ENCODE measurements at regions not wholly inside any gene's neighbourhood (a gene's known extent, or its start where the extent isn't known, plus 50 kb on each side); places are given as distances from the start of the nearest gene placed in this dataset.

GRCh38 chr12:68416826-68417225 lies 84.7 kb upstream of the MDM1 start:
- H3K36me3 ChIP-seq (ENCODE audit: control insufficient read depth in 1 of 2, insufficient read depth in 2 of 2, low read length in 1 of 2), result no peaks in the 10 kb centered on the region
- H3K9me3 ChIP-seq (ENCODE audit: control insufficient read depth, low read length), result no peaks in the 10 kb centered on the region
- DNase-seq (no peak), ATAC-seq (ENCODE audit: low FRiP score) (no peak)
- 97 to 98% methylated on average over 5 of the region's 5 CpGs for WGBS, 2 donors
- no peaks in the 10 kb centered on the region for H3K4me1 ChIP-seq (ENCODE audit: control insufficient read depth in 1 of 2, insufficient read depth in 2 of 2, low read length in 2 of 2)
- H3K4me3 ChIP-seq (ENCODE audit: low read length in 2 of 2), result no peak overlapping the region
- H3K27me3 ChIP-seq (ENCODE audit: control insufficient read depth in 1 of 2, insufficient read depth in 2 of 2, low read length in 1 of 2), result no peaks in the 10 kb centered on the region
- intact Hi-C loops (cut with DNase I), result no loop called here
- no peak overlapping the region for H3K27ac ChIP-seq (ENCODE audit: low read depth in 1 of 2, low read length in 2 of 2)

GRCh38 chr12:68418137-68418460 lies 85.9 kb upstream of the MDM1 start:
- no peaks in the 10 kb centered on the region for H3K9me3 ChIP-seq (ENCODE audit: control insufficient read depth, low read length)
- no peak overlapping the region for H3K4me3 ChIP-seq (ENCODE audit: low read length in 2 of 2)
- no peak for DNase-seq
- no peak overlapping the region for H3K27ac ChIP-seq (ENCODE audit: low read depth in 1 of 2, low read length in 2 of 2)
- intact Hi-C loops (cut with DNase I), result no loop called here
- H3K4me1 ChIP-seq (ENCODE audit: control insufficient read depth in 1 of 2, insufficient read depth in 2 of 2, low read length in 2 of 2), result no peaks in the 10 kb centered on the region
- no peaks in the 10 kb centered on the region for H3K36me3 ChIP-seq (ENCODE audit: control insufficient read depth in 1 of 2, insufficient read depth in 2 of 2, low read length in 1 of 2)
- no peak for ATAC-seq (ENCODE audit: low FRiP score)
- no peaks in the 10 kb centered on the region for H3K27me3 ChIP-seq (ENCODE audit: control insufficient read depth in 1 of 2, insufficient read depth in 2 of 2, low read length in 1 of 2)

DNA sequence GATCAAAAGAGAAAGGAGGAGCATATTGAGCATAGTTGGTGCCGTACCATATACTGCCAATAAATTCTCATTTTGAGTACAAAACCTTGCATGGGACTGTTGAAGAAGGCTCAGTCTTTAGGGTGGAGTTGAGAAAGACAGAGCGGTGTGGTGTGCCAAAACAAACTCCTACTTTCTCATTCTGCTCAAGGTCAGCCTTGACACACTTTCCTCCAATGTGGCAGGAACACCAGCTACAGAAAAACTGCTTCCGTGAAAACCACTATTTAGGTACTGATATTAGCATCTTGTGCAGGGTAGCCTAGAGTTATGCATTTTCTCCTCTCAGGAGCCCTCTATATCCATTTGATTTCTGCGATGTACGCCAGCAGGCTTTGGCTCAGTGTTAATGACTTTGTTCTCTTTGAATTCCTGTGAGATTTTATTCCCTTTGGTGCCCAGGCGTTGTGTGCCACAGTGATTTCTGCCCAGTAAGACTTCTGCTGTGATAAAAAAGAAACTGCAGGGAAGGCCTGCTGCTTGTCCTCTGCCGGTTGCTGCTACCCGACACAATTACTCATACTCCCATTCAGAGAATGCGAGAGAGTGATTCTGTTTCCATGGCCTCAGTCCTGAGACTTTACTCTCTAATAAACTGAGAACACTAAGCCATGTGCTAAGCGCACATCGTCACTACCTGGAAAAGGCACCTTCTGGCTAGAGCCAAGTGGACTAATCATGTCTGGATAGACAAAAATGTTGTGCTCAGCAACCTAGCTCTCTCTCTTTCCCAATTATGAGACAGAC lies 88.3 kb upstream of the MDM1 start:
- ATAC-seq (ENCODE audit: low FRiP score) (peak; percentile 74), DNase-seq (no peak)
- H3K27me3 ChIP-seq (ENCODE audit: control insufficient read depth in 1 of 2, insufficient read depth in 2 of 2, low read length in 1 of 2), result no peaks in the 10 kb centered on the region
- intact Hi-C loops (cut with DNase I), result no loop called here
- H3K36me3 ChIP-seq (ENCODE audit: control insufficient read depth in 1 of 2, insufficient read depth in 2 of 2, low read length in 1 of 2), result no peaks in the 10 kb centered on the region
- H3K4me1 ChIP-seq (ENCODE audit: control insufficient read depth in 1 of 2, insufficient read depth in 2 of 2, low read length in 2 of 2), result no peaks in the 10 kb centered on the region
- no peak overlapping the region for H3K27ac ChIP-seq (ENCODE audit: low read depth in 1 of 2, low read length in 2 of 2)
- H3K4me3 ChIP-seq (ENCODE audit: low read length in 2 of 2), result no peak overlapping the region
- 22 to 27% methylated on average over 11 of the region's 11 CpGs for WGBS, 2 donors
- no peaks in the 10 kb centered on the region for H3K9me3 ChIP-seq (ENCODE audit: control insufficient read depth, low read length)

DNA sequence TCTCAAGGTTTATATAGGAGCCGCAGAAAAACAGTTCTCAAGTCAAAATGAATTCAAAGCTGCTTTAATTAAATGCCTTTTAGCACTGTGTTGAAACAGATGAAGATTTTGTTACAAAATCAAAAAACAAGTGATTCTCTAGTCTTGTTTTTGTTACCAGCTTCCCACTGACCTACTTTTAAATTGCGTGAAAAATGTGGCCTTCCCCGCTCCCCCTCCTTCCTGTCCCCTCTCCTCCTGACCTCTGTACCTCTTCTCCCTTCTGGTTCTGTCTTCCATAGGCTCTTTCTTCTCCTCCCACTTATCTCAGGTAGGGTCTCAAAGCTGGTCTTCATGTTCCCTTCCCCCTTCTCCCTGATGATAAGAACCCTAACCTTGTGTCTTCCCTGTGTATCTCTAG lies 90.0 kb upstream of the MDM1 start:
- intact Hi-C loops (cut with DNase I), result no loop called here
- no peaks in the 10 kb centered on the region for H3K9me3 ChIP-seq (ENCODE audit: control insufficient read depth, low read length)
- WGBS, 2 donors, result 92 to 100% methylated on average over 3 of the region's 3 CpGs
- no peaks in the 10 kb centered on the region for H3K27me3 ChIP-seq (ENCODE audit: control insufficient read depth in 1 of 2, insufficient read depth in 2 of 2, low read length in 1 of 2)
- no peak overlapping the region for H3K27ac ChIP-seq (ENCODE audit: low read depth in 1 of 2, low read length in 2 of 2)
- no peaks in the 10 kb centered on the region for H3K36me3 ChIP-seq (ENCODE audit: control insufficient read depth in 1 of 2, insufficient read depth in 2 of 2, low read length in 1 of 2)
- DNase-seq, result no peak
- no peak for ATAC-seq (ENCODE audit: low FRiP score)
- H3K4me3 ChIP-seq (ENCODE audit: low read length in 2 of 2), result no peak overlapping the region
- H3K4me1 ChIP-seq (ENCODE audit: control insufficient read depth in 1 of 2, insufficient read depth in 2 of 2, low read length in 2 of 2), result no peaks in the 10 kb centered on the region

GRCh38 chr12:68422956-68423574 lies 90.9 kb upstream of the MDM1 start:
- Histone ChIP-seq H3K4me3 (ENCODE audit: low read length in 2 of 2) (no peak overlapping the region), H3K4me1 (ENCODE audit: control insufficient read depth in 1 of 2, insufficient read depth in 2 of 2, low read length in 2 of 2) (no peaks in the 10 kb centered on the region), H3K27ac (ENCODE audit: low read depth in 1 of 2, low read length in 2 of 2) (no peak overlapping the region), H3K27me3 (ENCODE audit: control insufficient read depth in 1 of 2, insufficient read depth in 2 of 2, low read length in 1 of 2) (no peaks in the 10 kb centered on the region), H3K36me3 (ENCODE audit: control insufficient read depth in 1 of 2, insufficient read depth in 2 of 2, low read length in 1 of 2) (no peaks in the 10 kb centered on the region), H3K9me3 (ENCODE audit: control insufficient read depth, low read length) (no peaks in the 10 kb centered on the region)
- no peak for ATAC-seq (ENCODE audit: low FRiP score)
- DNase-seq, result no peak
- WGBS, 2 donors, result 71 to 72% methylated on average over 7 of the region's 7 CpGs
- intact Hi-C loops (cut with DNase I), result no loop called here

DNA sequence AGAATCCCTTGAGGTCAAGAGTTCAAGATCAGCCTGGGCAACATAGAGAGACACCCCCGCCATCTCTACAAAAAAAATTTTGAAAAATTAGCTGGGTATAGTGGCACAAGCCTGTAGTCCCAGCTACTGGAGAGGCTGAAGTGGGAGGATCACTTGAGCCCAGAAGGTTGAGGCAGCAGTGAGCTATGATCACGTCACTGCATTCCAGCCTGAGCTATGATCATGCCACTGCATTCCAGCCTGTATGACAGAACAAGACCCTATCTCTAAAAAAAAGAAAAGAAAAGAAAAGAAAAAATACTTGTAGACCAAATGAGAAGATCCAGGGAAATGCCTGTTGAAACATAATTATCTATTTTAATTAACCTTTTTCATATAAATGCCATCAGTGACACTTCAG lies 93.8 kb upstream of the MDM1 start:
- H3K4me3 ChIP-seq (ENCODE audit: low read length in 2 of 2), result no peak overlapping the region
- no peaks in the 10 kb centered on the region for H3K27me3 ChIP-seq (ENCODE audit: control insufficient read depth in 1 of 2, insufficient read depth in 2 of 2, low read length in 1 of 2)
- 58 to 65% methylated on average over 2 of the region's 2 CpGs for WGBS, 2 donors
- H3K9me3 ChIP-seq (ENCODE audit: control insufficient read depth, low read length), result no peaks in the 10 kb centered on the region
- ATAC-seq (ENCODE audit: low FRiP score) (no peak), DNase-seq (no peak)
- H3K4me1 ChIP-seq (ENCODE audit: control insufficient read depth in 1 of 2, insufficient read depth in 2 of 2, low read length in 2 of 2), result no peaks in the 10 kb centered on the region
- H3K36me3 ChIP-seq (ENCODE audit: control insufficient read depth in 1 of 2, insufficient read depth in 2 of 2, low read length in 1 of 2), result no peaks in the 10 kb centered on the region
- intact Hi-C loops (cut with DNase I), result no loop called here
- H3K27ac ChIP-seq (ENCODE audit: low read depth in 1 of 2, low read length in 2 of 2), result no peak overlapping the region

- H3K27ac ChIP-seq (ENCODE audit: low read depth in 1 of 2, low read length in 2 of 2), result no peak overlapping the region
These were observed 96.0 kb upstream of the MDM1 start for GRCh38 chr12:68428211-68428610.

GRCh38 chr12:68428724-68429501 lies 96.8 kb upstream of the MDM1 start:
- no peaks in the 10 kb centered on the region for H3K36me3 ChIP-seq (ENCODE audit: control insufficient read depth in 1 of 2, insufficient read depth in 2 of 2, low read length in 1 of 2)
- WGBS, 2 donors, result 81 to 83% methylated on average over 6 of the region's 6 CpGs
- ATAC-seq (ENCODE audit: low FRiP score), result no peak

More at GRCh38 chr12:68428211-68428610, 96.0 kb upstream of the MDM1 start:
- Histone ChIP-seq H3K9me3 (ENCODE audit: control insufficient read depth, low read length) (no peaks in the 10 kb centered on the region), H3K4me1 (ENCODE audit: control insufficient read depth in 1 of 2, insufficient read depth in 2 of 2, low read length in 2 of 2) (no peaks in the 10 kb centered on the region), H3K27me3 (ENCODE audit: control insufficient read depth in 1 of 2, insufficient read depth in 2 of 2, low read length in 1 of 2) (no peaks in the 10 kb centered on the region), H3K36me3 (ENCODE audit: control insufficient read depth in 1 of 2, insufficient read depth in 2 of 2, low read length in 1 of 2) (no peaks in the 10 kb centered on the region), H3K4me3 (ENCODE audit: low read length in 2 of 2) (no peak overlapping the region)
- intact Hi-C loops (cut with DNase I), result no loop called here
- DNase-seq (no peak), ATAC-seq (ENCODE audit: low FRiP score) (no peak)
- WGBS, 2 donors, result 95 to 98% methylated on average over 4 of the region's 4 CpGs

DNA sequence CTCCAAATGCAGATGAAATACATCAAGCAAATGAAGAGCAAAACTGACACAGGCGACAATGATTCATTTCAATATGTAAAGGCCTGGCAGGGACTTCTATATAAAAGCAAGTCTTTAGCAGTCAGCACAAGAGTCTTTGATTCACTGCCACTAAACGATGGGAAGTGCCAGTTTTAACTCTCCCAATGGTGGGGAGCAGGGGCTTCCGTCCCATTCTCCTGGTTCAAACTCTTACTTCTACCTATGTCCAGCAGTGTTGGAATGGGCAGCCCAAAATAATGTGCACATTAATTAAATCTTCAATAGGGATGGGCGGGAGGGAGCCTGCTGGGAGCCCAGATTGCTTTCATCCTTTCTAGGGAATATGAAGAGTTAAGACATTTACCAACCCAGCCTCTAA lies 97.5 kb upstream of the MDM1 start:
- intact Hi-C loops (cut with DNase I), result no loop called here
- no peak for ATAC-seq (ENCODE audit: low FRiP score)
- H3K9me3 ChIP-seq (ENCODE audit: control insufficient read depth, low read length), result no peaks in the 10 kb centered on the region
- H3K27ac ChIP-seq (ENCODE audit: low read depth in 1 of 2, low read length in 2 of 2), result no peak overlapping the region
- no peak for DNase-seq
- H3K36me3 ChIP-seq (ENCODE audit: control insufficient read depth in 1 of 2, insufficient read depth in 2 of 2, low read length in 1 of 2), result no peaks in the 10 kb centered on the region
- no peaks in the 10 kb centered on the region for H3K4me1 ChIP-seq (ENCODE audit: control insufficient read depth in 1 of 2, insufficient read depth in 2 of 2, low read length in 2 of 2)
- H3K4me3 ChIP-seq (ENCODE audit: low read length in 2 of 2), result no peak overlapping the region
- WGBS, 2 donors, result 72 to 74% methylated on average over 4 of the region's 4 CpGs
- no peaks in the 10 kb centered on the region for H3K27me3 ChIP-seq (ENCODE audit: control insufficient read depth in 1 of 2, insufficient read depth in 2 of 2, low read length in 1 of 2)

More at GRCh38 chr12:68428724-68429501, 96.8 kb upstream of the MDM1 start:
- DNase-seq, result no peak
- Histone ChIP-seq H3K27ac (ENCODE audit: low read depth in 1 of 2, low read length in 2 of 2) (no peak overlapping the region), H3K4me3 (ENCODE audit: low read length in 2 of 2) (no peak overlapping the region), H3K9me3 (ENCODE audit: control insufficient read depth, low read length) (no peaks in the 10 kb centered on the region), H3K4me1 (ENCODE audit: control insufficient read depth in 1 of 2, insufficient read depth in 2 of 2, low read length in 2 of 2) (no peaks in the 10 kb centered on the region), H3K27me3 (ENCODE audit: control insufficient read depth in 1 of 2, insufficient read depth in 2 of 2, low read length in 1 of 2) (no peaks in the 10 kb centered on the region)
- intact Hi-C loops (cut with DNase I), result no loop called here
